SIG-M5 treated with dmso at 0.1 percent for 504 hours (cell line): ENCODE measurements at regions not wholly inside any gene's neighbourhood (a gene's known extent, or its start where the extent isn't known, plus 50 kb on each side); places are given as distances from the start of the nearest gene placed in this dataset.
"Not testable (repeated sequence)": the region's sequence is repeated elsewhere in the genome, so short reads cannot be mapped to it uniquely, and the experiment has no call there.

Experiments used
- DNase-seq: peaks from one replicate; lab custom pipeline; 2025; ENCODE audit not compliant: unreplicated experiment; lab: John Stamatoyannopoulos, UW

- no peak for DNase-seq
Observed at GRCh38 chr5:67954351-67954750, 261.2 kb upstream of the PIK3R1 start.

- no peak for DNase-seq
Observed at GRCh38 chr5:67942421-67942820, 273.1 kb upstream of the PIK3R1 start.

GRCh38 chr5:67941614-67942401, 273.7 kb upstream of the PIK3R1 start:
- DNase-seq, result no peak

- DNase-seq, result no peak
Observed at GRCh38 chr5:67935908-67936566, 279.5 kb upstream of the PIK3R1 start.

GRCh38 chr5:67934976-67935375, 280.6 kb upstream of the PIK3R1 start:
- DNase-seq, result no peak

GRCh38 chr5:67925511-67925910, 290.0 kb upstream of the PIK3R1 start:
- DNase-seq, result no peak

GRCh38 chr5:67921004-67921601, 294.5 kb upstream of the PIK3R1 start:
- no peak for DNase-seq

GRCh38 chr5:67919532-67919931, 296.0 kb upstream of the PIK3R1 start:
- DNase-seq, result not testable (repeated sequence)

- no peak for DNase-seq
Observed at GRCh38 chr5:67917561-67917960, 298.0 kb upstream of the PIK3R1 start.

- no peak for DNase-seq
Observed at GRCh38 chr5:67910546-67910945, 305.0 kb upstream of the PIK3R1 start.

GRCh38 chr5:67908126-67908765, 307.3 kb upstream of the PIK3R1 start:
- DNase-seq, result no peak

- no peak for DNase-seq
Observed at GRCh38 chr5:67904366-67904765, 311.2 kb upstream of the PIK3R1 start.

GRCh38 chr5:67903656-67904055, 311.9 kb upstream of the PIK3R1 start:
- no peak for DNase-seq

- no peak for DNase-seq
Observed at GRCh38 chr5:67903121-67903520, 312.4 kb upstream of the PIK3R1 start.

- no peak for DNase-seq
Observed at GRCh38 chr5:67902497-67902830, 313.1 kb upstream of the PIK3R1 start.

GRCh38 chr5:67901814-67902496, 313.6 kb upstream of the PIK3R1 start:
- DNase-seq, result no peak

GRCh38 chr5:67900514-67900913, 315.0 kb upstream of the PIK3R1 start:
- no peak for DNase-seq

- DNase-seq, result no peak
Observed at GRCh38 chr5:67897980-67898379, 317.6 kb upstream of the PIK3R1 start.

GRCh38 chr5:67897431-67897830, 318.1 kb upstream of the PIK3R1 start:
- no peak for DNase-seq

GRCh38 chr5:67896930-67897313, 318.6 kb upstream of the PIK3R1 start:
- no peak for DNase-seq

- DNase-seq, result no peak
Observed at GRCh38 chr5:67896311-67896929, 319.1 kb upstream of the PIK3R1 start.
